ENCODE measurements at regions not wholly inside any gene's neighbourhood (a gene's known extent, or its start where the extent isn't known, plus 50 kb on each side); places are given as distances from the start of the nearest gene placed in this dataset.

- no peak for TF ChIP-seq CTCF (IDR thresholded peaks at IDR 0.05; ENCODE audit: borderline replicate concordance, control extremely low read depth, extremely low read depth, insufficient read depth, missing control alignments)
- in situ Hi-C loops (cut with MboI; ENCODE audit: low sequenced_read_pairs, unreplicated experiment) = no loop called here
- no peak for DNase-seq (ENCODE audit: low spot score)
These were observed 210.2 kb downstream of the MDFIC start for GRCh38 chr7:115132096-115132495.

- DNase-seq (ENCODE audit: low spot score) = no peak
- no peak for TF ChIP-seq CTCF (IDR thresholded peaks at IDR 0.05; ENCODE audit: borderline replicate concordance, control extremely low read depth, extremely low read depth, insufficient read depth, missing control alignments)
- in situ Hi-C loops (cut with MboI; ENCODE audit: low sequenced_read_pairs, unreplicated experiment) = no loop called here
These were observed 206.3 kb downstream of the MDFIC start for GRCh38 chr7:115128154-115128553.

GRCh38 chr7:115127399-115128021 lies 205.6 kb downstream of the MDFIC start:
- no peak for DNase-seq (ENCODE audit: low spot score)
- in situ Hi-C loops (cut with MboI; ENCODE audit: low sequenced_read_pairs, unreplicated experiment) = no loop called here
- no peak for TF ChIP-seq CTCF (IDR thresholded peaks at IDR 0.05; ENCODE audit: borderline replicate concordance, control extremely low read depth, extremely low read depth, insufficient read depth, missing control alignments)

- in situ Hi-C loops (cut with MboI; ENCODE audit: low sequenced_read_pairs, unreplicated experiment) = no loop called here
These were observed 203.9 kb downstream of the MDFIC start for GRCh38 chr7:115125750-115126149.

GRCh38 chr7:115125312-115125711 lies 203.4 kb downstream of the MDFIC start:
- in situ Hi-C loops (cut with MboI; ENCODE audit: low sequenced_read_pairs, unreplicated experiment) = no loop called here
- no peak for TF ChIP-seq CTCF (IDR thresholded peaks at IDR 0.05; ENCODE audit: borderline replicate concordance, control extremely low read depth, extremely low read depth, insufficient read depth, missing control alignments)

More at GRCh38 chr7:115125750-115126149, 203.9 kb downstream of the MDFIC start:
- DNase-seq (ENCODE audit: low spot score) = no peak
- TF ChIP-seq CTCF (IDR thresholded peaks at IDR 0.05; ENCODE audit: borderline replicate concordance, control extremely low read depth, extremely low read depth, insufficient read depth, missing control alignments) = no peak

GRCh38 chr7:115124409-115124939 lies 202.6 kb downstream of the MDFIC start:
- no peak for DNase-seq (ENCODE audit: low spot score)
- no peak for TF ChIP-seq CTCF (IDR thresholded peaks at IDR 0.05; ENCODE audit: borderline replicate concordance, control extremely low read depth, extremely low read depth, insufficient read depth, missing control alignments)
- in situ Hi-C loops (cut with MboI; ENCODE audit: low sequenced_read_pairs, unreplicated experiment) = no loop called here

More at GRCh38 chr7:115125312-115125711, 203.4 kb downstream of the MDFIC start:
- no peak for DNase-seq (ENCODE audit: low spot score)

All from GM13976 (cell line).